Ovary (tissue), 7 donors: ENCODE measurements at regions not wholly inside any gene's neighbourhood (a gene's known extent, or its start where the extent isn't known, plus 50 kb on each side); places are given as distances from the start of the nearest gene placed in this dataset.

Source experiments
- DNase-seq, 5 donors: peaks; one replicate each; pipeline ENCODE4 v3.0.0-alpha.2; 2019 to 2020
- H3K27ac ChIP-seq, 2 donors: fragments of 200-600 bp; one replicate each; pipeline versions ENCODE4 v1.5.1 to v1.8.0; 2019 to 2022
- H3K27me3 ChIP-seq: fragments of 200-600 bp; one replicate; pipeline ENCODE4 v1.8.0; 2022
- H3K36me3 ChIP-seq: fragments of 200-600 bp; sonication (generic); one replicate; pipeline ENCODE4 v1.5.1; 2019
- H3K4me1 ChIP-seq: one replicate; pipeline ENCODE4 v1.8.1; 2013; ENCODE audit warnings: mild to moderate bottlenecking, moderate library complexity; ENCODE audit not compliant: insufficient read depth
- H3K4me3 ChIP-seq: fragments of 200-600 bp; sonication (generic); one replicate; pipeline ENCODE4 v1.5.1; 2017
- H3K9me3 ChIP-seq, 2 donors: fragments of 200-600 bp in 1 of 2; sonication (generic) in 1 of 2; one replicate each; pipeline versions ENCODE4 v1.5.1 to v1.8.1; 2013 to 2019; ENCODE audit warnings: mild to moderate bottlenecking in 1 of 2, moderate library complexity in 1 of 2
- CTCF ChIP-seq, 3 donors: fragments of 450-650 bp in 2 of 3; fragments of 200-600 bp in 1 of 3; IDR thresholded peaks; one replicate each; pipeline versions ENCODE4 v1.5.1 to v1.8.0; 2016 to 2022; ENCODE audit warnings: antibody characterized with exemption in 3 of 3, mild to moderate bottlenecking in 1 of 3
- EP300 ChIP-seq: sonication (generic); formaldehyde crosslinking; IDR thresholded peaks from one replicate; pipeline ENCODE4 v1.6.1; 2017; ENCODE audit warnings: antibody characterized with exemption
- POLR2A ChIP-seq: fragments of 450-650 bp; IDR thresholded peaks from one replicate; pipeline ENCODE4 v1.6.1; 2017; ENCODE audit warnings: antibody characterized with exemption, mild to moderate bottlenecking, moderate library complexity
- WGBS, 3 donors: extraction: QIAGEN DNeasy Blood & Tissue Kit in 1 of 3; methylation state at CpG; one replicate each; pipeline versions ENCODE4 v1.1.5 to v1.1.7; 2013 to 2017; 5-methylcytosine and 5-hydroxymethylcytosine counted together
- intact Hi-C, 4 donors: fragments of 100-400 bp; cut with DNase I; formaldehyde crosslinking; loops; one replicate each; pipeline versions ENCODE4 v1.11.0 to v1.15.1; 2022 to 2023
- donor health status: DM: no; HTN: no; CAD: no; lungs with moderate emphysema.
- donor health status: DM: no; HTN: no; CAD: no.
- donor health status: Bipolar disorder and iron deficiency.
- donor health status: DM: no; HTN: no; CAD: no.
- donor health status: DM: yes; HTN: yes; CAD: no.

GRCh38 chr15:66905185-66905584 is 160.2 kb upstream of the SMAD3 start:
- Histone ChIP-seq H3K27ac (no peak overlapping the region), H3K4me1 (no peaks in the 10 kb centered on the region), H3K27me3 (no peaks in the 10 kb centered on the region), H3K36me3 (no peaks in the 10 kb centered on the region), H3K9me3 (no peaks in the 10 kb centered on the region), H3K4me3 (no peak overlapping the region)
- no peak for DNase-seq
- no peak for TF ChIP-seq CTCF (IDR thresholded peaks at IDR 0.05)
- no peak for TF ChIP-seq POLR2A
- TF ChIP-seq EP300, result no peak
- intact Hi-C loops, result no loop called here
- 97 to 99% (median 98%) methylated on average over 2 of the region's 2 CpGs for WGBS, 3 donors

GRCh38 chr15:66905954-66906353 is 159.4 kb upstream of the SMAD3 start:
- H3K9me3 ChIP-seq, result no peaks in the 10 kb centered on the region
- WGBS, 3 donors, result 95 to 97% (median 96%) methylated on average over 2 of the region's 2 CpGs
- no peaks in the 10 kb centered on the region for H3K4me1 ChIP-seq
- intact Hi-C loops, result no loop called here
- TF ChIP-seq POLR2A, result no peak
- no peak for TF ChIP-seq CTCF (IDR thresholded peaks at IDR 0.05)
- no peak for TF ChIP-seq EP300
- DNase-seq, result no peak
- H3K27ac ChIP-seq, result no peak overlapping the region
- H3K36me3 ChIP-seq, result no peaks in the 10 kb centered on the region
- H3K4me3 ChIP-seq, result no peak overlapping the region
- H3K27me3 ChIP-seq, result no peaks in the 10 kb centered on the region

DNA sequence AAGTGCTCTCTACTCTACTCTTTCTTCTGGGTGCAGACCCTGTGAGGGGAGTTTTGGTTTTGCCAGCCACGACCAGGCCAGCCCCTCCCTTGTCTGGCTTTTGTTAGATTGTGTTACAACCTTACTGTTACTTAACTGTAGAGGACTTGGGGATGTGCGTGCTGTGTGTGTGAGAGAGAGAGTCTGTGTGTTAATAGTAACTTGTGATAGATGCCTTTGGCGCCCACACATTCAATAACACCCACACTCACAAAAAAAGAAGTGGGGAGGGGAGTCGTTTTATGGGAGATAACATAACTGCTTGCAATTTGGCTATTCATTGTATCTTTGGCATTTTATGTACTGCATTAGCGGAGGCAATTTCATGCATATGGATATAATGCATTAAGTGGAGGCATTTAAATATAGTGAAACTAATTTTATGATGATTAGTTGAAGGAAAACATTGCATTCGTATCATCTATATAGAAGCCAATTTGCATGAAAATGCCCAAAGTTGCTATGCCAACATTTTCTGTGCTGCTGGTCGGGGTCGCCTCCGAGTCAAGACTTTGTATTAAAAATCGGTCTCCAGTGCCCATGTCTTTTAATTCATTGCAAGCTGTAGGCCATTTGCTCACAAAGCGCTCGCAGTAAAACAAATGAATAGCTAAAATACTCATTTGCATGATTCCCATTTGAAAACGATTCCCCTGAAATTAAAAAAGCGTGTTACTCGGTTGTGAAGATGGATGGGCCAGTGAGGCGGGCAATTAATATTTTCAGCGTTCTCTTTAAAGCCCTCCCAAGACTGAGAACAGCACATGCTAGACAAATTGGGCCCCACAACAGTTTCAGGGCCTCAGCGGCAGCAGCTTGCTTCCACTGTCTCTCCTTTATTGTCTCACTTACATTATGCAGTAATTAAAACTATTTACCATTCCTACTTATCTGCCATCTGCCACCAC is 158.5 kb upstream of the SMAD3 start:
- no peaks in the 10 kb centered on the region for H3K36me3 ChIP-seq
- H3K27me3 ChIP-seq, result no peaks in the 10 kb centered on the region
- H3K4me1 ChIP-seq, result no peaks in the 10 kb centered on the region
- no peak for DNase-seq
- 87 to 88% (median 88%) methylated on average over 18 of the region's 18 CpGs for WGBS, 3 donors
- no peak overlapping the region for H3K4me3 ChIP-seq
- H3K27ac ChIP-seq, result no peak overlapping the region
- TF ChIP-seq POLR2A (no peak), CTCF (IDR thresholded peaks at IDR 0.05) (no peak), EP300 (no peak)
- no peaks in the 10 kb centered on the region for H3K9me3 ChIP-seq
- intact Hi-C loops, result no loop called here

DNA sequence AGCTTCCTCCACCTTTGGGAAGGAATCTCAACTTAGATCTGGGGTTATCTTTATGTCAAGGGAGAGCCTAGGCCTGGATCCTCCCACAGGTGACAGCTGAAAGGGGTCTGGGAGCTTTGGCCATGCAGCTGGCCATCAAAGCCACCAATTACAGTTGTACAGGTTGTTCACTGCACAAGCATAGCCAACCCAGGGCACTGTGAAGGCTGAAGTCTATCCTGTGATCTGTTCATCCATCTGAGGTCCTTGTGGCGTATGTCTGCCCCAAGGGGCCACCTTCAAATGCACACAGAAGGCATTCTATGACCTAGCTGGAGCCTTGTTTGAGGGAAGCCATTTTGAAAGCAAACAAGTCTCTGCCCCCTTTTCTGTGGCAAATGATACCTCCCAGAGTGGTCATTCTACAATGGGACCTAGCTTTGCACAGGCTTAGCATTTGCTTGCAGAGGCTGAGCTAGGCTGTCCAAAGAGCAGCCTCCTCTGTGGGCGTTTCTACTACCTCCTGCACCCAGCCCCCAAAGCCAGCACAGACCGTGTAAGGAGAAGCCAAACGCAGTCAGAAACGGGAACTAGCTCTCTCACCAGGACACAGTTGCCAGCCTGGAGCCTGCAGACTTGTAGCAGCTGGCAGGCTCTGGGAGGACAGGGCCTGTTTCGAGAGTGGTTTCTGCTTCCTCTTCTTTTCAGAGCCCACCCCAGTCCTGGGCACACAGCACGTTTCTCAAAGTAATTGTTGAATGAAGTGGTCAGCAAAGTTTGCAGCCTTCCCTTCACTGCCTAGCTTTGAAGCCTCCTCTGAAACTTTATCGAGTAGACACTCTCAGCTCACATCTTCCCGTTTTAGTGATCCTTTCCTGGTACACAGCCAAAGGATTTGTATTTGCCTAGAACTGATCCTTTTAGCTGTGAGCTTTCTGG is 157.3 kb upstream of the SMAD3 start:
- Histone ChIP-seq H3K9me3 (no peaks in the 10 kb centered on the region), H3K4me1 (no peaks in the 10 kb centered on the region), H3K36me3 (no peaks in the 10 kb centered on the region), H3K27ac (no peak overlapping the region), H3K27me3 (no peaks in the 10 kb centered on the region), H3K4me3 (no peak overlapping the region)
- intact Hi-C loops, result no loop called here
- no peak for TF ChIP-seq CTCF (IDR thresholded peaks at IDR 0.05)
- no peak for TF ChIP-seq POLR2A
- TF ChIP-seq EP300, result no peak
- DNase-seq, result no peak
- WGBS, 3 donors, result 22 to 24% (median 22%) methylated on average over 9 of the region's 9 CpGs
